HFF-Myc (cell line): ENCODE measurements at regions not wholly inside any gene's neighbourhood (a gene's known extent, or its start where the extent isn't known, plus 50 kb on each side); places are given as distances from the start of the nearest gene placed in this dataset.

Experiments
- DNase-seq: peaks from one replicate; pipeline ENCODE4 v3.0.0-alpha.2; 2011; ENCODE audit warnings: low read depth; ENCODE audit errors: extremely low read depth
- H3K4me3 ChIP-seq: replicated peaks from 2 replicates; pipeline ENCODE4 v1.5.1; 2011; ENCODE audit warnings: low read depth, mild to moderate bottlenecking, control low read depth, low read length
- CTCF ChIP-seq: IDR thresholded peaks from 2 replicates; pipeline ENCODE4 v1.5.1; 2012; ENCODE audit warnings: mild to moderate bottlenecking, low read depth, low read length, control low read depth; ENCODE audit errors: missing control alignments

DNA sequence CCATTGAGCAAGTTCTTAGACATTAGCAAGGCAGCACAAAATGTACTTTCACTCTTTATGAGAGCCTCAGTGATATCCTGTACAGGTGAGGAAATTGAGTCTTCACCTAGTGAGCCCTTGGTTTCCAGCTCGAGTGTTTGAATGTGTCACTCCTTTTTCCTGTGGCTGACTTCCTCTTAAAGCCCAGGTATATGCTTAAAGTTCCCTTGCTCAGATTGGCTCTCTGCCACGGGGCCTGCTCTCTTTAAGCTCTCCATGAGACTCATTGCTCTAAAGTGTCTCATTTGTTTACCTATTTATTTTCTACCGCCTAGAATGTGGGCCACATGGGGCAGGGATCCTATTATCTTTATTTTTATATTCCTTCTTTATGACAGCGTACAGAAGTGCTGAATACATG is 324.9 kb downstream of the SIPA1L2 start:
- TF ChIP-seq CTCF = no peak
- no peak overlapping the region for H3K4me3 ChIP-seq
- DNase-seq = no peak

GRCh38 chr1:232303222-232303620 is 326.7 kb downstream of the SIPA1L2 start:
- TF ChIP-seq CTCF = no peak

DNA sequence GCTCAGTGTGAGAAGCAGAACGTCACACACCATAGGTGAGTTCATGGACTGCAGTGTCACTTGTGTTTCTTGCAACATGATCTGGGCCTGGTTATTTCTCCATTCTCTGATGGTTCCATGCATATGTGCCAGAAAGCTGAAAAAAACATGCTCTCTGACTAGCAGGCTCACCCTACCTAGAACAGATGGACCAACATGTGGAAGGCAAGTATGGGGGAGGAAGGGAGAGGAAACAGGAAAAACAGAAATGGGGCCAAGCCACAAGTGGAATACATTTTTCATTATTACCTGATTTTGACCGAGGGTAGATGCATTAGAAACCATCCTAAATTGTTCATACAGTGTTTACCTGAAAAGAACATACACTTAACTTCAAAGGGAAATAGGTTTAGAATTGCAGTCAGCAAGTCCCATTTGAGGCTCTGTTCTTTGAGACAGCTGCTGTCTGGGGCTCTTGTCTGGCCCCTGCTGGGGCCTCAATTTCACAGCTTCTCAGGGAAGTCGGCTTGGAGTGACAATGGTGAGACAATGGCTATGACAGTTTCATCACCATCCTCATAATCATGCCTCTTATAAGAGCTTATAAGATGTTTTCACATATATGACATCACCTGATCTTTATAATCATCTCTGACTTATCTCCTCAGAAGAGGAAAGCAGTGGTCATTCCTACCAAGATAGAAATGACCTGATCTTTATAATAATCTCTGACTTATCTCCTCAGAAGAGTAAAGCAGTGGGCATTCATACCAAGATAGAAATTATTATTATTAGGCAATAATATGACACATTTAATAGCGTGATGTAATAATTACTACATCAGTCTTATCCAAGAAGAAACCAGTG is 327.3 kb downstream of the SIPA1L2 start:
- H3K4me3 ChIP-seq = no peak overlapping the region
- DNase-seq = no peak
- no peak for TF ChIP-seq CTCF

More at GRCh38 chr1:232303222-232303620, 326.7 kb downstream of the SIPA1L2 start:
- H3K4me3 ChIP-seq = no peak overlapping the region
- no peak for DNase-seq

- H3K4me3 ChIP-seq = no peak overlapping the region
- DNase-seq = no peak
- no peak for TF ChIP-seq CTCF
Measured at GRCh38 chr1:232301246-232301645, 328.7 kb downstream of the SIPA1L2 start.

- no peak for TF ChIP-seq CTCF
Measured at GRCh38 chr1:232300466-232300865, 329.5 kb downstream of the SIPA1L2 start.

GRCh38 chr1:232296461-232296860 is 333.5 kb downstream of the SIPA1L2 start:
- H3K4me3 ChIP-seq = no peak overlapping the region
- no peak for TF ChIP-seq CTCF
- no peak for DNase-seq

More at GRCh38 chr1:232300466-232300865, 329.5 kb downstream of the SIPA1L2 start:
- no peak overlapping the region for H3K4me3 ChIP-seq
- DNase-seq = no peak
